H9 (cell line): ENCODE measurements at regions not wholly inside any gene's neighbourhood (a gene's known extent, or its start where the extent isn't known, plus 50 kb on each side); places are given as distances from the start of the nearest gene placed in this dataset.

ENCODE experiments used
- DNase-seq: peaks from one replicate; pipeline ENCODE4 v3.0.0-alpha.2; 2017
- H2AFZ ChIP-seq: one replicate; pipeline ENCODE4 v1.6.1; 2013; ENCODE audit warnings: mild to moderate bottlenecking, low read length, control low read depth, moderate library complexity
- H2AK5ac ChIP-seq: 2 replicates; pipeline ENCODE4 v1.6.1; 2013; ENCODE audit warnings: low read length, control low read depth, mixed read lengths; ENCODE audit not compliant: insufficient read length
- H2BK120ac ChIP-seq: one replicate; pipeline ENCODE4 v1.6.1; 2013; ENCODE audit warnings: low read depth, mild to moderate bottlenecking, low read length, control low read depth, inconsistent platforms; ENCODE audit not compliant: poor library complexity, severe bottlenecking
- H2BK12ac ChIP-seq: 2 replicates; pipeline ENCODE4 v1.6.1; 2013; ENCODE audit warnings: low read length, control low read depth, mixed read lengths, low read depth; ENCODE audit not compliant: insufficient read length
- H2BK15ac ChIP-seq: 2 replicates; pipeline ENCODE4 v1.6.1; 2013; ENCODE audit warnings: low read depth, low read length, control low read depth
- H2BK20ac ChIP-seq: one replicate; pipeline ENCODE4 v1.6.1; 2013; ENCODE audit warnings: low read depth, mild to moderate bottlenecking, low read length, control low read depth, inconsistent platforms; ENCODE audit not compliant: poor library complexity, severe bottlenecking
- H2BK5ac ChIP-seq: 2 replicates; pipeline ENCODE4 v1.6.1; 2013; ENCODE audit warnings: low read length, control low read depth, mixed read lengths; ENCODE audit not compliant: insufficient read length
- H3K14ac ChIP-seq: 2 replicates; pipeline ENCODE4 v1.6.1; 2013; ENCODE audit warnings: low read length, control low read depth; ENCODE audit not compliant: insufficient read depth
- H3K18ac ChIP-seq: 2 replicates; pipeline ENCODE4 v1.6.1; 2013; ENCODE audit warnings: low read depth, mild to moderate bottlenecking, mixed read lengths, low read length, control low read depth; ENCODE audit not compliant: insufficient read length
- H3K23ac ChIP-seq: 2 replicates; pipeline ENCODE4 v1.6.1; 2013; ENCODE audit warnings: low read length, control low read depth, mixed read lengths, low read depth; ENCODE audit not compliant: insufficient read length
- H3K23me2 ChIP-seq: 2 replicates; pipeline ENCODE4 v1.6.1; 2013; ENCODE audit warnings: low read depth, mild to moderate bottlenecking, mixed read lengths, low read length, control low read depth; ENCODE audit not compliant: insufficient read length, poor library complexity, severe bottlenecking
- H3K27ac ChIP-seq: 2 replicates; pipeline ENCODE4 v1.5.1; 2013; ENCODE audit warnings: low read length, control low read depth, mixed read lengths, low read depth; ENCODE audit not compliant: insufficient read length
- H3K27me3 ChIP-seq: 2 replicates; pipeline ENCODE4 v1.6.1; 2013; ENCODE audit warnings: low read length, control low read depth, inconsistent platforms; ENCODE audit not compliant: insufficient read depth
- H3K4ac ChIP-seq: 2 replicates; pipeline ENCODE4 v1.6.1; 2013; ENCODE audit warnings: low read depth, mild to moderate bottlenecking, control low read depth, inconsistent platforms, low read length, moderate library complexity
- H3K4me1 ChIP-seq: 2 replicates; pipeline ENCODE4 v1.6.1; 2013; ENCODE audit warnings: low read length, control low read depth, inconsistent platforms; ENCODE audit not compliant: insufficient read depth
- H3K4me2 ChIP-seq: 2 replicates; pipeline ENCODE4 v1.6.1; 2013; ENCODE audit warnings: low read length, control low read depth, mixed read lengths; ENCODE audit not compliant: insufficient read length, insufficient read depth
- H3K56ac ChIP-seq: 2 replicates; pipeline ENCODE4 v1.6.1; 2013; ENCODE audit warnings: low read depth, mild to moderate bottlenecking, mixed read lengths, low read length, control low read depth; ENCODE audit not compliant: insufficient read length
- H3K79me1 ChIP-seq: 2 replicates; pipeline ENCODE4 v1.6.1; 2013; ENCODE audit warnings: low read depth, mild to moderate bottlenecking, moderate library complexity, low read length, control low read depth, inconsistent platforms; ENCODE audit not compliant: insufficient read depth, poor library complexity, severe bottlenecking
- H3K79me2 ChIP-seq: 2 replicates; pipeline ENCODE4 v1.6.1; 2013; ENCODE audit warnings: low read length, control low read depth, inconsistent platforms; ENCODE audit not compliant: insufficient read depth
- H3K9ac ChIP-seq: 2 replicates; pipeline ENCODE4 v1.6.1; 2013; ENCODE audit warnings: low read length, control low read depth, mixed read lengths; ENCODE audit not compliant: insufficient read length; ENCODE audit errors: extremely low read depth
- H3K9me3 ChIP-seq: one replicate; pipeline ENCODE4 v1.6.1; 2013; ENCODE audit warnings: low read depth, low read length, inconsistent platforms; ENCODE audit not compliant: control insufficient read depth
- H3T11ph ChIP-seq: one replicate; pipeline ENCODE4 v1.6.1; 2013; ENCODE audit warnings: mild to moderate bottlenecking, low read length, control low read depth, inconsistent platforms
- H4K20me1 ChIP-seq: one replicate; pipeline ENCODE4 v1.6.1; 2013; ENCODE audit not compliant: control insufficient read depth, insufficient read length, insufficient read depth
- H4K5ac ChIP-seq: 2 replicates; pipeline ENCODE4 v1.6.1; 2013; ENCODE audit warnings: low read depth, mild to moderate bottlenecking, mixed read lengths, low read length, control low read depth; ENCODE audit not compliant: insufficient read length
- H4K8ac ChIP-seq: replicated peaks from 2 replicates; pipeline ENCODE4 v1.6.1; 2013; ENCODE audit warnings: low read length, control low read depth, mixed read lengths, low read depth; ENCODE audit not compliant: insufficient read length
- H4K91ac ChIP-seq: 2 replicates; pipeline ENCODE4 v1.6.1; 2013; ENCODE audit warnings: low read depth, mild to moderate bottlenecking, moderate library complexity, mixed read lengths, low read length, control low read depth; ENCODE audit not compliant: insufficient read length
- H3K27ac Mint-ChIP-seq, 3 experiments: 2 replicates in 2 of 3; 3 replicates in 1 of 3; pipeline ENCODE4 v1.8.0; 2020 to 2021; ENCODE audit warnings: mixed read lengths in 3 of 3, mild to moderate bottlenecking in 1 of 3, moderate library complexity in 1 of 3
- H3K27me3 Mint-ChIP-seq: 2 replicates; pipeline ENCODE4 v1.8.0; 2021; ENCODE audit warnings: low read depth, mild to moderate bottlenecking, moderate library complexity, mixed read lengths
- H3K36me3 Mint-ChIP-seq, 3 experiments: 2 replicates in 2 of 3; 3 replicates in 1 of 3; pipeline ENCODE4 v1.8.0; 2020 to 2021; ENCODE audit warnings: low read depth in 3 of 3, mixed read lengths in 3 of 3; ENCODE audit not compliant: insufficient read depth in 1 of 3
- H3K4me1 Mint-ChIP-seq, 2 experiments: 2 replicates each; pipeline ENCODE4 v1.8.0; 2020; ENCODE audit warnings: mixed read lengths in 2 of 2
- H3K4me3 Mint-ChIP-seq, 2 experiments: 2 replicates in 1 of 2; 3 replicates in 1 of 2; pipeline ENCODE4 v1.8.0; 2020 to 2021; ENCODE audit warnings: mild to moderate bottlenecking in 2 of 2, mixed read lengths in 2 of 2, moderate library complexity in 1 of 2
- H3K9me3 Mint-ChIP-seq, 2 experiments: 2 replicates in 1 of 2; 3 replicates in 1 of 2; pipeline ENCODE4 v1.8.0; 2020; ENCODE audit warnings: mild to moderate bottlenecking in 2 of 2, mixed read lengths in 2 of 2, moderate library complexity in 1 of 2
- WGBS: extraction: QIAGEN DNeasy Blood & Tissue Kit; methylation state at CpG from one replicate; pipeline ENCODE4 v1.1.7; 2013; ENCODE audit warnings: missing lambda C conversion rate, low lambda C conversion rate, mixed read lengths; ENCODE audit not compliant: insufficient read length; ENCODE audit errors: extremely low coverage; 5-methylcytosine and 5-hydroxymethylcytosine counted together
- TF ChIP-seq, protein P1 (sequence below): fragments of 200-600 bp; sonication (generic); conservative IDR thresholded peaks from 3 replicates; pipeline ENCODE4 v1.8.0; 2021; ENCODE audit warnings: antibody characterized with exemption, mild to moderate bottlenecking

GRCh38 chr2:217016796-217017419 is 157.0 kb upstream of the TNP1 start:
- H2AK5ac ChIP-seq = no peak overlapping the region
- no peak overlapping the region for H4K8ac ChIP-seq
- TF ChIP-seq, protein P1, sequence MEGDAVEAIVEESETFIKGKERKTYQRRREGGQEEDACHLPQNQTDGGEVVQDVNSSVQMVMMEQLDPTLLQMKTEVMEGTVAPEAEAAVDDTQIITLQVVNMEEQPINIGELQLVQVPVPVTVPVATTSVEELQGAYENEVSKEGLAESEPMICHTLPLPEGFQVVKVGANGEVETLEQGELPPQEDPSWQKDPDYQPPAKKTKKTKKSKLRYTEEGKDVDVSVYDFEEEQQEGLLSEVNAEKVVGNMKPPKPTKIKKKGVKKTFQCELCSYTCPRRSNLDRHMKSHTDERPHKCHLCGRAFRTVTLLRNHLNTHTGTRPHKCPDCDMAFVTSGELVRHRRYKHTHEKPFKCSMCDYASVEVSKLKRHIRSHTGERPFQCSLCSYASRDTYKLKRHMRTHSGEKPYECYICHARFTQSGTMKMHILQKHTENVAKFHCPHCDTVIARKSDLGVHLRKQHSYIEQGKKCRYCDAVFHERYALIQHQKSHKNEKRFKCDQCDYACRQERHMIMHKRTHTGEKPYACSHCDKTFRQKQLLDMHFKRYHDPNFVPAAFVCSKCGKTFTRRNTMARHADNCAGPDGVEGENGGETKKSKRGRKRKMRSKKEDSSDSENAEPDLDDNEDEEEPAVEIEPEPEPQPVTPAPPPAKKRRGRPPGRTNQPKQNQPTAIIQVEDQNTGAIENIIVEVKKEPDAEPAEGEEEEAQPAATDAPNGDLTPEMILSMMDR = no peak
- H2BK120ac ChIP-seq = no peak overlapping the region
- H3K27me3 ChIP-seq = no peaks in the 10 kb centered on the region
- Mint-ChIP-seq H3K4me3 (no peak overlapping the region), H3K4me1 (peaks cover 7 to 10% of the 10 kb centered on the region in 2 experiments; a peak in 3 of 4 replicates), H3K9me3 (peaks cover 0 to 2% of the 10 kb centered on the region in 2 experiments; a peak in 2 of 5 replicates), H3K27ac (no peak overlapping the region), H3K36me3 (peaks cover 0 to 6% (median 0%) of the 10 kb centered on the region in 3 experiments; a peak in 1 of 7 replicates), H3K27me3 (no peaks in the 10 kb centered on the region; the same call in none of the 2 replicates)
- no peak overlapping the region for H3K27ac ChIP-seq
- no peak overlapping the region for H3K4ac ChIP-seq
- no peak overlapping the region for H2BK12ac ChIP-seq
- H4K20me1 ChIP-seq = no peaks in the 10 kb centered on the region
- no CpG with 5 or more reads among the region's 7 CpGs for WGBS
- H3K23me2 ChIP-seq = no peaks in the 10 kb centered on the region
- no peaks in the 10 kb centered on the region; the same call in 1 of the 2 replicates for H3K4me1 ChIP-seq
- no peak overlapping the region for H3K23ac ChIP-seq
- H2AFZ ChIP-seq = no peak overlapping the region
- H3K18ac ChIP-seq = no peak overlapping the region
- H3K79me2 ChIP-seq = no peaks in the 10 kb centered on the region
- no peak overlapping the region for H4K5ac ChIP-seq
- no peak overlapping the region for H3K4me2 ChIP-seq
- no peak overlapping the region for H2BK20ac ChIP-seq
- no peak overlapping the region for H3T11ph ChIP-seq
- no peaks in the 10 kb centered on the region for H3K79me1 ChIP-seq
- no peak overlapping the region for H3K56ac ChIP-seq
- H2BK5ac ChIP-seq = no peak overlapping the region
- DNase-seq = no peak
- no peak overlapping the region for H4K91ac ChIP-seq
- no peak overlapping the region for H2BK15ac ChIP-seq
- H3K9ac ChIP-seq = no peak overlapping the region
- no peak overlapping the region for H3K14ac ChIP-seq
- H3K9me3 ChIP-seq = no peaks in the 10 kb centered on the region
